Effector CD4-positive, alpha-beta T cell (primary cell): ENCODE measurements at regions not wholly inside any gene's neighbourhood (a gene's known extent, or its start where the extent isn't known, plus 50 kb on each side); places are given as distances from the start of the nearest gene placed in this dataset.
A peak's percentile ranks its signal among the peaks of the same experiment; 100 is the strongest.
"Not testable (repeated sequence)": the region's sequence is repeated elsewhere in the genome, so short reads cannot be mapped to it uniquely, and the experiment has no call there.

Source experiments
- DNase-seq: peaks from one replicate; pipeline ENCODE4 v3.0.0-alpha.2; 2020

- no peak for DNase-seq
These were observed 107.4 kb upstream of the NDUFV2 start for GRCh38 chr18:8995096-8995495.

- DNase-seq = no peak
These were observed 105.6 kb upstream of the NDUFV2 start for GRCh38 chr18:8996771-8997432.

- no peak for DNase-seq
These were observed 104.9 kb upstream of the NDUFV2 start for GRCh38 chr18:8997634-8998033.

GRCh38 chr18:8998481-8999217, 103.8 kb upstream of the NDUFV2 start:
- no peak for DNase-seq

- no peak for DNase-seq
These were observed 102.6 kb upstream of the NDUFV2 start for GRCh38 chr18:8999872-9000271.

GRCh38 chr18:9000733-9001132, 101.8 kb upstream of the NDUFV2 start:
- DNase-seq = no peak

GRCh38 chr18:9001209-9001608, 101.3 kb upstream of the NDUFV2 start:
- DNase-seq = no peak

GRCh38 chr18:9003406-9004100, 98.9 kb upstream of the NDUFV2 start:
- no peak for DNase-seq

GRCh38 chr18:9004308-9004707, 98.2 kb upstream of the NDUFV2 start:
- DNase-seq = not testable (repeated sequence)

GRCh38 chr18:9007700-9008099, 94.8 kb upstream of the NDUFV2 start:
- not testable (repeated sequence) for DNase-seq

- no peak for DNase-seq
These were observed 94.2 kb upstream of the NDUFV2 start for GRCh38 chr18:9008200-9008708.

- DNase-seq = no peak
These were observed 93.5 kb upstream of the NDUFV2 start for GRCh38 chr18:9008709-9009635.

- DNase-seq = no peak
These were observed 92.6 kb upstream of the NDUFV2 start for GRCh38 chr18:9009703-9010488.

- no peak for DNase-seq
These were observed 91.1 kb upstream of the NDUFV2 start for GRCh38 chr18:9011431-9011830.

GRCh38 chr18:9013926-9014373, 88.5 kb upstream of the NDUFV2 start:
- DNase-seq = no peak

GRCh38 chr18:9015689-9016088, 86.8 kb upstream of the NDUFV2 start:
- DNase-seq = no peak

- DNase-seq = no peak
These were observed 85.8 kb upstream of the NDUFV2 start for GRCh38 chr18:9016633-9017166.

GRCh38 chr18:9017167-9017904, 85.2 kb upstream of the NDUFV2 start:
- peak; percentile 12 for DNase-seq

GRCh38 chr18:9017905-9018227, 84.6 kb upstream of the NDUFV2 start:
- DNase-seq = no peak

GRCh38 chr18:9019135-9019534, 83.4 kb upstream of the NDUFV2 start:
- no peak for DNase-seq

- DNase-seq = no peak
These were observed 82.3 kb upstream of the NDUFV2 start for GRCh38 chr18:9020221-9020620.
